Transverse colon (tissue), 4 donors: ENCODE measurements at regions not wholly inside any gene's neighbourhood (a gene's known extent, or its start where the extent isn't known, plus 50 kb on each side); places are given as distances from the start of the nearest gene placed in this dataset.

Experiments
- DNase-seq: peaks from one replicate; pipeline ENCODE4 v3.0.0-alpha.2; 2019
- H3K27ac ChIP-seq, 4 donors: fragments of 200-600 bp; sonication (generic); 2 replicates each; pipeline ENCODE4 v1.5.1; 2016 to 2018; ENCODE audit warnings: inconsistent platforms in 4 of 4
- H3K27me3 ChIP-seq: fragments of 200-600 bp; sonication (generic); 2 replicates; pipeline ENCODE4 v1.5.1; 2017; ENCODE audit warnings: inconsistent platforms
- H3K36me3 ChIP-seq, 4 donors: fragments of 200-600 bp; sonication (generic); 2 replicates each; pipeline ENCODE4 v1.5.1; 2017 to 2019; ENCODE audit warnings: inconsistent platforms in 4 of 4
- H3K4me1 ChIP-seq, 4 donors: fragments of 200-600 bp; sonication (generic); 2 replicates each; pipeline ENCODE4 v1.5.1; 2017 to 2020; ENCODE audit warnings: inconsistent platforms in 4 of 4
- H3K4me3 ChIP-seq, 4 donors: fragments of 200-600 bp; sonication (generic); 1 replicate in 1 of 4; 2 replicates in 3 of 4; pipeline versions ENCODE4 v1.5.1 to v1.6.1; 2017 to 2019; ENCODE audit warnings: inconsistent platforms in 4 of 4
- H3K9me3 ChIP-seq, 2 donors: fragments of 200-600 bp; sonication (generic); 2 replicates each; pipeline ENCODE4 v1.5.1; 2017 to 2019; ENCODE audit warnings: inconsistent platforms in 2 of 2
- CTCF ChIP-seq, 5 experiments: fragments of 200-600 bp in 3 of 5; fragments of 450-650 bp in 2 of 5; sonication (generic) in 3 of 5; IDR thresholded peaks; 1 replicate in 2 of 5; 2 replicates in 3 of 5; pipeline ENCODE4 v1.5.1; 2016 to 2017; ENCODE audit warnings: antibody characterized with exemption in 5 of 5, inconsistent platforms in 3 of 5, mild to moderate bottlenecking in 2 of 5, moderate library complexity in 1 of 5
- EP300 ChIP-seq: sonication (generic); formaldehyde crosslinking; IDR thresholded peaks from one replicate; pipeline ENCODE4 v1.6.1; 2017; ENCODE audit warnings: antibody characterized with exemption, low read depth
- POLR2A ChIP-seq: fragments of 450-650 bp; IDR thresholded peaks from one replicate; pipeline ENCODE4 v1.6.1; 2016; ENCODE audit warnings: antibody characterized with exemption, mild to moderate bottlenecking, moderate library complexity
- POLR2AphosphoS5 ChIP-seq, 3 donors: sonication (generic); formaldehyde crosslinking; IDR thresholded peaks; one replicate each; pipeline ENCODE4 v1.6.1; 2016; ENCODE audit warnings: antibody characterized with exemption in 3 of 3
- WGBS, 2 donors: methylation state at CpG; one replicate each; pipeline ENCODE4 v1.1.5; 2018; ENCODE audit warnings: low coverage in 1 of 2; 5-methylcytosine and 5-hydroxymethylcytosine counted together
- in situ Hi-C, 4 donors: fragments of 200-750 bp; cut with MboI; loops; one replicate each; pipeline versions ENCODE4 v1.15.0 to v1.15.1; 2017; ENCODE audit warnings: low sequenced_read_pairs in 3 of 4, low pct_ligation_motif_present in 1 of 4, low pct_unique_long_range_greater_than_20kb in 1 of 4
- intact Hi-C: fragments of 100-400 bp; cut with DNase I; formaldehyde crosslinking; loops from one replicate; pipeline ENCODE4 v1.15.1; 2023; ENCODE audit warnings: low total_unique reads

DNA sequence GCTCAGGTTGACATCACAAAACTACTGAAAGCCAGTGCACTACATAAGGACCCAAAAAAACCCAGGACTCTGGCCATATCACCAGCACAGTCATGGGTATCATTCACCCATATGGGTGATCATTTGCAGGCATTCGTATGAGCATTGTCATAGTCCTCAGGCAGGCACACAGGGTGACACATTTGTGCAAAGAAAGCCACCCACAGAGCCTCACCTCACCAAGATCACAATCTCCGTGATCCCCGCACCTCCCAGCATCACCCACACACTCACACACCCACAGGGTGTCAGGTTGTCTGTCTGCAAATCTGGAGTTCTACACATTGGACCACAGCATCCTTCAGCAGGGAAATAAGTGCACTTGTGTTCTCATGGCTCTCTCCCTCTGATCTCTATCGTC is 166.0 kb upstream of the LPP start:
- H3K9me3 ChIP-seq, result no peaks in the 10 kb centered on the region
- DNase-seq, result no peak
- intact Hi-C loops, result no loop called here
- peaks cover 0 to 4% (median 0%) of the 10 kb centered on the region in 4 donors for H3K4me1 ChIP-seq
- in situ Hi-C loops, result no loop called here
- H3K27ac ChIP-seq, result no peak overlapping the region
- H3K27me3 ChIP-seq, result no peaks in the 10 kb centered on the region
- WGBS, 2 donors, result 88% methylated on average over 4 of the region's 4 CpGs; no CpG with 5 or more reads in 1 of the 2 donors
- no peaks in the 10 kb centered on the region for H3K36me3 ChIP-seq
- TF ChIP-seq POLR2A (no peak), EP300 (no peak), CTCF (IDR thresholded peaks at IDR 0.05) (no peak), POLR2AphosphoS5 (IDR thresholded peaks at IDR 0.05) (no peak)
- H3K4me3 ChIP-seq, result no peak overlapping the region

DNA sequence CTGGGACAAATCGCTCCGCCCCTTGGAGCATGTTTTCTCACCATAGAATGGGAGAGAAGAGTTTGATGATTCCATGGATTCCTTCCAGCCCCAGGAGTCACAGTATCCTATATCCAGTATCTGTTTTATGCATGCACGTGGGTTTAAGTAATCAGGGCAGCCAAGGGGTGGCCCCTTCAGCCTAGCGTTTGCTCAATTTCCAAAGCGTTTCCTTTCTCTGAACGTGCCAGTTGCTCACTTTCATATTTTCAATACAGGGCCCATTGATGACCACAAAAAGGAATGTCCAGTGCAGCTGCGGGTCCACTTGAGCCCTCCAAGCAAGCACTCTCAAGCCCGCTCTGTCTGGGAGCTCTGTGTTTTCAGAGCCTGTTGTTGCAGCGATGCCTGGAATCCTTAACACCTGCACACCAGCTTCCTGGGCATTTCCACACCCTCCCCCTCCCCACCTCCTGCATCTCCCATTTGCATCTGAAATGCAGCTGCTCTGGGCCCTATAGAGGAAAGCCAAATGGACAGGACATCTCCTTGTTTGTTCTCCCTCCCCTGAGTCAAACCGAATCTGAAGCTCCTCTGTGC is 164.3 kb upstream of the LPP start:
- TF ChIP-seq CTCF (IDR thresholded peaks at IDR 0.05) (no peak), POLR2AphosphoS5 (IDR thresholded peaks at IDR 0.05) (no peak), EP300 (no peak), POLR2A (no peak)
- intact Hi-C loops, result no loop called here
- in situ Hi-C loops, result no loop called here
- Histone ChIP-seq H3K36me3 (no peaks in the 10 kb centered on the region), H3K9me3 (no peaks in the 10 kb centered on the region), H3K4me3 (no peak overlapping the region), H3K27ac (no peak overlapping the region), H3K27me3 (no peaks in the 10 kb centered on the region), H3K4me1 (peaks cover 0 to 4% (median 0%) of the 10 kb centered on the region in 4 donors)
- 82 to 90% methylated on average over 3 to 10 of the region's 10 CpGs for WGBS, 2 donors
- no peak for DNase-seq

- no peaks in the 10 kb centered on the region for H3K27me3 ChIP-seq
- no peak overlapping the region for H3K27ac ChIP-seq
- H3K9me3 ChIP-seq, result no peaks in the 10 kb centered on the region
- no peaks in the 10 kb centered on the region for H3K36me3 ChIP-seq
- no peak overlapping the region for H3K4me3 ChIP-seq
- peaks cover 0 to under 1% (median 0%) of the 10 kb centered on the region in 4 donors for H3K4me1 ChIP-seq
- in situ Hi-C loops (no loop called here), intact Hi-C loops (no loop called here)
- TF ChIP-seq POLR2AphosphoS5 (IDR thresholded peaks at IDR 0.05) (no peak), EP300 (no peak), POLR2A (no peak), CTCF (IDR thresholded peaks at IDR 0.05) (no peak)
- DNase-seq, result no peak
Observed at GRCh38 chr3:187992609-187993008, 161.3 kb upstream of the LPP start.

DNA sequence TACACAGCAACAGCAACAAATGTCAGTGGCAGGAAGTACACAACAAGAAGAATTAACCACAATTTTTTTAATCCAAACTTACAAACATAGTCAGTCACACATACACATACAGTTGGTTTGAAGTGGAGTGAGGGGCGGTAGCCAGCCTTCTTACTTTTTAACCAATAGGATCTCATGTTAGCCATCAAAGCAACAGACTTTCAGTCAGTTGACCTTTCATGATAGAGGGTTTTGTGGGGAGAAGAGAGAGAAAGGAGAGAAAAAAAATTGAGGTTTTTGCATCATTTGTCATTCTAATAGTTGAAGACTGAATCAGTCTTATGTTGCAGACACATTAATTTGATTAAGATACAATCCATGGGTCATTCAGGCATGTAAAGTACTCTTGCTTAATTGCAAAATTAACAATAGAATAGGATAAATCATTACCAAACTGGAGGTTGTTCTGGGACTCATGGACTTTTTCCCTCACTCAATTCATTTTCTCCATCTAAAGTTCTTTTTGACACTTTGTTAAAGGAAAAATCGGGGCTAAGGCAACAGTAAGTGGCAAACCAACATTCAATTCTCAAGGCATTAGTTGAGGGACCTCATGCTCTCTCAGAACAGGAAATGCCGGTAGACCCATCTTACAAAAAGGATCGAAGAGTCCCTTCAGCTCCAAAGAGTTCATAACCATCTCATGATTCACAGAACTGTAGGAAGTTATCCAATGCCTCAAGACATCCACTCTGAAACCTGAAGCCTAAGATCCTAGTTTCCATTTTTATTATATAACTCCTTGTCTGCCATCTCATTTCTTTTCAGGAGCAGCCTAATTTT is 159.5 kb upstream of the LPP start:
- no peaks in the 10 kb centered on the region for H3K9me3 ChIP-seq
- in situ Hi-C loops (no loop called here), intact Hi-C loops (no loop called here)
- no peak for DNase-seq
- H3K4me1 ChIP-seq, result peaks cover 0 to 10% (median 4%) of the 10 kb centered on the region in 4 donors
- 78 to 100% methylated on average over 2 to 4 of the region's 4 CpGs for WGBS, 2 donors
- TF ChIP-seq EP300 (no peak), POLR2AphosphoS5 (IDR thresholded peaks at IDR 0.05) (no peak), POLR2A (no peak), CTCF (IDR thresholded peaks at IDR 0.05) (no peak)
- H3K36me3 ChIP-seq, result no peaks in the 10 kb centered on the region
- no peak overlapping the region for H3K27ac ChIP-seq
- H3K27me3 ChIP-seq, result no peaks in the 10 kb centered on the region
- no peak overlapping the region for H3K4me3 ChIP-seq
